Gastroesophageal sphincter (tissue), 4 donors: ENCODE measurements at regions not wholly inside any gene's neighbourhood (a gene's known extent, or its start where the extent isn't known, plus 50 kb on each side); places are given as distances from the start of the nearest gene placed in this dataset.

Source experiments
- ATAC-seq: fragments of 150-250 bp; one replicate; pipeline ENCODE4 v1.9.1; 2016; ENCODE audit warnings: mild to moderate bottlenecking, moderate library complexity
- H3K27ac ChIP-seq, 4 donors: fragments of 200-600 bp; sonication (generic) in 3 of 4; 1 replicate in 3 of 4; 2 replicates in 1 of 4; pipeline ENCODE4 v1.5.1; 2016 to 2019
- H3K27me3 ChIP-seq: fragments of 200-600 bp; sonication (generic); one replicate; pipeline ENCODE4 v1.5.1; 2019
- H3K36me3 ChIP-seq, 2 donors: fragments of 200-600 bp; sonication (generic); one replicate each; pipeline ENCODE4 v1.5.1; 2019; ENCODE audit warnings: control low read depth in 1 of 2
- H3K4me1 ChIP-seq, 3 donors: fragments of 200-600 bp; sonication (generic); 1 replicate in 2 of 3; 2 replicates in 1 of 3; pipeline ENCODE4 v1.5.1; 2016 to 2019; ENCODE audit warnings: control low read depth in 2 of 3
- H3K4me3 ChIP-seq, 2 donors: fragments of 200-600 bp; sonication (generic); one replicate each; pipeline ENCODE4 v1.5.1; 2019; ENCODE audit warnings: mild to moderate bottlenecking in 1 of 2, moderate library complexity in 1 of 2
- H3K9me3 ChIP-seq, 3 donors: fragments of 200-600 bp; sonication (generic); one replicate each; pipeline ENCODE4 v1.5.1; 2017 to 2019; ENCODE audit warnings: control low read depth in 2 of 3
- CTCF ChIP-seq, 4 experiments: fragments of 200-600 bp in 2 of 4; fragments of 450-650 bp in 2 of 4; sonication (generic) in 1 of 4; IDR thresholded peaks; one replicate each; pipeline ENCODE4 v1.5.1; 2017 to 2019; ENCODE audit warnings: antibody characterized with exemption in 4 of 4, mild to moderate bottlenecking in 2 of 4, moderate library complexity in 2 of 4
- EP300 ChIP-seq: sonication (generic); formaldehyde crosslinking; IDR thresholded peaks from one replicate; pipeline ENCODE4 v1.6.1; 2017; ENCODE audit warnings: antibody characterized with exemption, mild to moderate bottlenecking
- POLR2A ChIP-seq, 2 donors: fragments of 450-650 bp; IDR thresholded peaks; one replicate each; pipeline ENCODE4 v1.6.1; 2017; ENCODE audit warnings: antibody characterized with exemption in 2 of 2, mild to moderate bottlenecking in 2 of 2, moderate library complexity in 1 of 2
- POLR2AphosphoS5 ChIP-seq: sonication (generic); formaldehyde crosslinking; IDR thresholded peaks from one replicate; pipeline ENCODE4 v1.6.1; 2017; ENCODE audit warnings: antibody characterized with exemption
- WGBS, 2 donors: methylation state at CpG; one replicate each; pipeline ENCODE4 v1.1.5; 2018; ENCODE audit warnings: low coverage in 1 of 2; 5-methylcytosine and 5-hydroxymethylcytosine counted together

GRCh38 chr16:59330019-59330670 lies 596.0 kb upstream of the GOT2 start:
- TF ChIP-seq EP300 = no peak
- TF ChIP-seq POLR2A (IDR thresholded peaks at IDR 0.05) = no peak
- no peak for TF ChIP-seq POLR2AphosphoS5
- no peak for TF ChIP-seq CTCF (IDR thresholded peaks at IDR 0.05)
- 55 to 63% methylated on average over 2 of the region's 2 CpGs for WGBS, 2 donors
- no peak for ATAC-seq
- H3K36me3 ChIP-seq = no peaks in the 10 kb centered on the region
- H3K4me1 ChIP-seq = no peaks in the 10 kb centered on the region
- H3K27ac ChIP-seq = no peak overlapping the region
- no peaks in the 10 kb centered on the region for H3K27me3 ChIP-seq
- no peak overlapping the region for H3K4me3 ChIP-seq
- no peaks in the 10 kb centered on the region for H3K9me3 ChIP-seq

GRCh38 chr16:59328961-59329360 lies 594.8 kb upstream of the GOT2 start:
- WGBS, 2 donors = 29 to 48% methylated on average over 2 of the region's 2 CpGs
- Histone ChIP-seq H3K9me3 (no peaks in the 10 kb centered on the region), H3K27ac (no peak overlapping the region), H3K4me1 (no peaks in the 10 kb centered on the region), H3K4me3 (no peak overlapping the region), H3K36me3 (no peaks in the 10 kb centered on the region), H3K27me3 (no peaks in the 10 kb centered on the region)
- ATAC-seq = no peak
- no peak for TF ChIP-seq CTCF (IDR thresholded peaks at IDR 0.05)

GRCh38 chr16:59327894-59328293 lies 593.8 kb upstream of the GOT2 start:
- Histone ChIP-seq H3K27ac (no peak overlapping the region), H3K4me1 (no peaks in the 10 kb centered on the region), H3K4me3 (no peak overlapping the region), H3K27me3 (no peaks in the 10 kb centered on the region), H3K36me3 (no peaks in the 10 kb centered on the region), H3K9me3 (no peaks in the 10 kb centered on the region)
- WGBS, 2 donors = 89 to 90% methylated on average over 3 of the region's 3 CpGs
- no peak for ATAC-seq
- TF ChIP-seq POLR2A (IDR thresholded peaks at IDR 0.05) (no peak), POLR2AphosphoS5 (no peak), EP300 (no peak), CTCF (IDR thresholded peaks at IDR 0.05) (no peak)

GRCh38 chr16:59326955-59327354 lies 592.8 kb upstream of the GOT2 start:
- H3K4me3 ChIP-seq = no peak overlapping the region
- ATAC-seq = no peak
- H3K27me3 ChIP-seq = no peaks in the 10 kb centered on the region
- no peaks in the 10 kb centered on the region for H3K4me1 ChIP-seq
- H3K36me3 ChIP-seq = no peaks in the 10 kb centered on the region
- WGBS, 2 donors = 42 to 80% methylated on average over 2 of the region's 2 CpGs
- no peak overlapping the region for H3K27ac ChIP-seq
- TF ChIP-seq EP300 (no peak), POLR2A (IDR thresholded peaks at IDR 0.05) (no peak), CTCF (IDR thresholded peaks at IDR 0.05) (no peak), POLR2AphosphoS5 (no peak)
- no peaks in the 10 kb centered on the region for H3K9me3 ChIP-seq

- H3K9me3 ChIP-seq = no peaks in the 10 kb centered on the region
- no peak overlapping the region for H3K27ac ChIP-seq
- no peaks in the 10 kb centered on the region for H3K36me3 ChIP-seq
- no peaks in the 10 kb centered on the region for H3K4me1 ChIP-seq
- H3K27me3 ChIP-seq = no peaks in the 10 kb centered on the region
- ATAC-seq = no peak
- 30 to 49% methylated on average over 3 to 5 of the region's 5 CpGs for WGBS, 2 donors
- H3K4me3 ChIP-seq = no peak overlapping the region
- TF ChIP-seq EP300 (no peak), CTCF (IDR thresholded peaks at IDR 0.05) (no peak), POLR2AphosphoS5 (no peak), POLR2A (IDR thresholded peaks at IDR 0.05) (no peak)
Measured at GRCh38 chr16:59324462-59324861, 590.3 kb upstream of the GOT2 start.
